A549 (cell line): ENCODE measurements at regions not wholly inside any gene's neighbourhood (a gene's known extent, or its start where the extent isn't known, plus 50 kb on each side); places are given as distances from the start of the nearest gene placed in this dataset.

Experiments
- ATAC-seq, 2 experiments: fragments of 200-7000 bp in 1 of 2; fragments of >200 bp in 1 of 2; cut with Nextera tagmentation in 1 of 2; cut with Tn5 transposase in 1 of 2; 3 replicates each; pipeline versions ENCODE4 v1.8.0 to v1.9.1; 2018 to 2020; ENCODE audit warnings: mild to moderate bottlenecking in 1 of 2, moderate library complexity in 1 of 2
- CTCF ChIA-PET: fragments of 300-600 bp; sonication (Branson Sonifier 250); formaldehyde crosslinking; extraction: SDS; loops from one replicate; lab custom pipeline; 2021; ENCODE audit warnings: antibody characterized with exemption, inconsistent platforms; lab: Yijun Ruan, JAX
- POLR2A ChIA-PET: fragments of 350-600 bp; formaldehyde crosslinking; extraction: SDS; loops from one replicate; lab custom pipeline; 2021; ENCODE audit warnings: antibody characterized with exemption, inconsistent platforms; lab: Yijun Ruan, JAX
- DNase-seq, 2 experiments: peaks; one replicate each; pipeline versions ENCODE4 v3.0.0 to v3.0.0-alpha.2; 2011 to 2016; ENCODE audit warnings: low read depth in 1 of 2, low spot score in 1 of 2
- FAIRE-seq: peaks from 2 replicates; lab custom pipeline; 2011; peaks lifted over from hg19 to GRCh38; lab: Jason Lieb, UNC
- H3K27ac ChIP-seq, 2 experiments: fragments of >200 bp; sonication (Bioruptor Twin); formaldehyde crosslinking; 3 replicates each; pipeline ENCODE4 v1.5.1; 2016 to 2017
- H3K4me1 ChIP-seq: fragments of >200 bp; sonication (Bioruptor Twin); formaldehyde crosslinking; 3 replicates; pipeline ENCODE4 v1.6.1; 2016
- H3K4me2 ChIP-seq: fragments of >200 bp; sonication (Bioruptor Twin); formaldehyde crosslinking; 3 replicates; pipeline ENCODE4 v1.6.1; 2016
- H3K4me3 ChIP-seq: fragments of >200 bp; sonication (Bioruptor Twin); formaldehyde crosslinking; 3 replicates; pipeline ENCODE4 v1.5.1; 2016
- H3K9me3 ChIP-seq: fragments of >200 bp; sonication (Bioruptor Twin); formaldehyde crosslinking; 3 replicates; pipeline ENCODE4 v1.6.1; 2016
- ATOH8 ChIP-seq: fragments of 250-450 bp; sonication (Bioruptor Pico); IDR thresholded peaks from 2 replicates; pipeline ENCODE4 v1.5.0; 2020; ENCODE audit warnings: low read depth, mild to moderate bottlenecking, moderate library complexity
- CHD2 ChIP-seq: fragments of 150-350 bp; IDR thresholded peaks from 2 replicates; pipeline ENCODE4 v1.6.1; 2014; ENCODE audit warnings: low read length; ENCODE audit not compliant: partially characterized antibody
- EHF ChIP-seq: fragments of 250-450 bp; sonication (Bioruptor Pico); IDR thresholded peaks from 2 replicates; pipeline ENCODE4 v1.5.0; 2020; ENCODE audit warnings: mild to moderate bottlenecking
- EHMT2 ChIP-seq: fragments of 200-600 bp; sonication (generic); IDR thresholded peaks from 2 replicates; pipeline ENCODE4 v1.6.1; 2016; ENCODE audit warnings: antibody characterized with exemption, low read depth, mild to moderate bottlenecking, moderate library complexity
- FOSL2 ChIP-seq, 2 experiments: fragments of 450-650 bp in 1 of 2; fragments of >200 bp in 1 of 2; sonication (Bioruptor Twin) in 1 of 2; formaldehyde crosslinking; IDR thresholded peaks; 2 replicates each; pipeline versions ENCODE4 v1.5.0 to v1.6.1; 2016 to 2020; ENCODE audit warnings: mild to moderate bottlenecking in 1 of 2, moderate library complexity in 1 of 2
- FOXS1 ChIP-seq: fragments of 250-450 bp; sonication (Bioruptor Pico); IDR thresholded peaks from 2 replicates; pipeline ENCODE4 v1.5.0; 2020; ENCODE audit warnings: mild to moderate bottlenecking, moderate library complexity
- HOXB13 ChIP-seq: fragments of 250-450 bp; sonication (Bioruptor Pico); IDR thresholded peaks from 2 replicates; pipeline ENCODE4 v1.5.0; 2020; ENCODE audit warnings: low read depth, mild to moderate bottlenecking, moderate library complexity
- JUNB ChIP-seq: fragments of >200 bp; sonication (Bioruptor Twin); formaldehyde crosslinking; IDR thresholded peaks from 2 replicates; pipeline ENCODE4 v1.6.1; 2016
- KDM1A ChIP-seq: fragments of 200-600 bp; sonication (generic); IDR thresholded peaks from 2 replicates; pipeline ENCODE4 v1.6.1; 2016; ENCODE audit warnings: low read depth, mild to moderate bottlenecking
- KDM5A ChIP-seq: fragments of 200-600 bp; sonication (generic); IDR thresholded peaks from 2 replicates; pipeline ENCODE4 v1.6.1; 2016; ENCODE audit warnings: antibody characterized with exemption, mild to moderate bottlenecking
- MAFK ChIP-seq: fragments of 450-650 bp; IDR thresholded peaks from 2 replicates; pipeline ENCODE4 v1.6.1; 2014; ENCODE audit not compliant: partially characterized antibody
- MYC ChIP-seq: IDR thresholded peaks from 2 replicates; pipeline ENCODE4 v1.6.1; 2012; ENCODE audit warnings: mild to moderate bottlenecking, inconsistent platforms, low read length, improper control_type of control experiment, borderline replicate concordance
- NR3C1 ChIP-seq: fragments of >200 bp; sonication (Bioruptor Twin); formaldehyde crosslinking; IDR thresholded peaks from 3 replicates; pipeline ENCODE4 v1.6.1; 2017
- PBX3 ChIP-seq: IDR thresholded peaks from 2 replicates; pipeline ENCODE4 v1.6.1; 2012
- PHF8 ChIP-seq: fragments of 200-600 bp; sonication (generic); IDR thresholded peaks from 2 replicates; pipeline ENCODE4 v1.6.1; 2016; ENCODE audit warnings: low read depth, mild to moderate bottlenecking, antibody characterized with exemption, moderate library complexity, borderline replicate concordance
- POLR2A ChIP-seq: IDR thresholded peaks from 2 replicates; pipeline ENCODE4 v1.6.1; 2012; ENCODE audit warnings: mild to moderate bottlenecking, low read length
- POLR2AphosphoS2 ChIP-seq: conservative IDR thresholded peaks from 2 replicates; pipeline ENCODE4 v1.6.1; 2012; ENCODE audit warnings: low read length, improper control_type of control experiment, inconsistent platforms
- RAD21 ChIP-seq, 2 experiments: fragments of >200 bp in 1 of 2; sonication (Bioruptor Twin) in 1 of 2; formaldehyde crosslinking in 1 of 2; IDR thresholded peaks in 1 of 2; conservative IDR thresholded peaks in 1 of 2; 2 replicates in 1 of 2; 3 replicates in 1 of 2; pipeline ENCODE4 v1.6.1; 2012 to 2018; ENCODE audit warnings: inconsistent platforms in 1 of 2
- RFX5 ChIP-seq: fragments of 450-650 bp; IDR thresholded peaks from 2 replicates; pipeline ENCODE4 v1.7.1; 2014; ENCODE audit warnings: antibody characterized with exemption, mild to moderate bottlenecking, moderate library complexity
- ZSCAN20 ChIP-seq: fragments of 250-450 bp; sonication (Bioruptor Pico); IDR thresholded peaks from 2 replicates; pipeline ENCODE4 v1.8.0; 2022; ENCODE audit warnings: mild to moderate bottlenecking, moderate library complexity
- WGBS: methylation state at CpG from one replicate; pipeline ENCODE4 v1.1.6; 2017; ENCODE audit errors: missing lambda C conversion rate; 5-methylcytosine and 5-hydroxymethylcytosine counted together
- TF ChIP-seq, protein P1 (sequence below): IDR thresholded peaks from 2 replicates; pipeline ENCODE4 v1.6.1; 2012
- TF ChIP-seq, protein P2 (sequence below): fragments of >200 bp; sonication (Bioruptor Twin); formaldehyde crosslinking; IDR thresholded peaks from 2 replicates; pipeline ENCODE4 v1.6.1; 2016
- TF ChIP-seq, protein P3 (sequence below): fragments of 450-650 bp; IDR thresholded peaks from 2 replicates; pipeline ENCODE4 v1.6.1; 2014; ENCODE audit warnings: antibody characterized with exemption

DNA sequence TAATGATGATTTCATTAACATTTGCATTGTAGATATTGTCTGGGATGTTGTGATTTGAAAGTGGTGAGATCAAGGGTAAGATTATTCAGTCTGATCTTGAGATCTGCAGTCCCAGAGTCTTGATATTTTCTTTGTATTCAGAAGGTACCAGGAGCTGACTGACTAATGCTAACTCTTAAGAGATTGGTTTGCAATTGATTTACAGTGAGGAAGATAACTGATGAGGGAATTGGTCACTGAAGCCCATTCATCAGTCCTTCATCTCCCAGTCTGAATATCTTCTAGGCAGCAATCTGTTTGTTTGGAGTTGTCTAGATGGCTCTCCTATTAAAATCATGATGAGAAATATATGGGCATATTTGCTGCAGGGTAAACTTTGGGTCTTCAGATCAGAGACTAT is 473.7 kb downstream of the ARL4A start (continued):
- TF ChIP-seq POLR2AphosphoS2 = no peak

DNA sequence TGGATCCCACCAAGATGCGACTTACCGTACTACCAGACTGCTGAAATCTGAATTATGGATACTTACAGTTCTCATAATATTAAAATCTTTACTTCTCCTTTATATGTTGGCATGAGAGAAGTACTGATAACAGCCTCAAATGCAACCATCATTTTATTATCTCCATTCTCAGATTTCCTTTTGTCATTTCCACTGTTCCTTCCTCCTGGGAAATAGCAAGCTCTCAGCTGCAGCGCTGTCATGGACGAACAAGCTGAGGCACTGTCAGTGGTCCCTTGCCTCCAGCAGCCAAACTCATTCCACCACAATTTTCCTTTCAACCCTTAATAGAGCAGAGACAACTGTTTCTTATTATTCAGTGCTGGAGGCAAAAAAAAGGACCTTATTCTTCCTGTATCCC is 478.4 kb downstream of the ARL4A start:
- no peak overlapping the region for H3K4me3 ChIP-seq
- ChIA-PET CTCF (no interaction called here), POLR2A (no interaction called here)
- DNase-seq = no peak
- no peak overlapping the region for H3K4me2 ChIP-seq
- H3K27ac ChIP-seq = no peak overlapping the region
- WGBS = 93% methylated on average over 4 of the region's 4 CpGs
- H3K4me1 ChIP-seq = no peaks in the 10 kb centered on the region
- no peak for ATAC-seq
- FAIRE-seq = no peak
- no peak for TF ChIP-seq ZSCAN20
- no peak for TF ChIP-seq ATOH8 (CRISPR knock-in tag)
- TF ChIP-seq, protein P1, sequence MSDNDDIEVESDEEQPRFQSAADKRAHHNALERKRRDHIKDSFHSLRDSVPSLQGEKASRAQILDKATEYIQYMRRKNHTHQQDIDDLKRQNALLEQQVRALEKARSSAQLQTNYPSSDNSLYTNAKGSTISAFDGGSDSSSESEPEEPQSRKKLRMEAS = no peak
- no peak for TF ChIP-seq EHMT2
- no peak for TF ChIP-seq MYC
- TF ChIP-seq KDM1A = no peak
- TF ChIP-seq JUNB = no peak
- no peak for TF ChIP-seq POLR2A
- no peak for TF ChIP-seq CHD2
- no peak for TF ChIP-seq PHF8
- TF ChIP-seq RAD21 (conservative IDR thresholded peaks at IDR 0.05 in 1 of 2, IDR thresholded peaks at IDR 0.05 in 1 of 2) = no peak
- H3K9me3 ChIP-seq = no peaks in the 10 kb centered on the region

GRCh38 chr7:13166801-13167200 is 479.4 kb downstream of the ARL4A start:
- TF ChIP-seq MAFK = no peak
- TF ChIP-seq HOXB13 (CRISPR knock-in tag) = no peak
- TF ChIP-seq, protein P2, sequence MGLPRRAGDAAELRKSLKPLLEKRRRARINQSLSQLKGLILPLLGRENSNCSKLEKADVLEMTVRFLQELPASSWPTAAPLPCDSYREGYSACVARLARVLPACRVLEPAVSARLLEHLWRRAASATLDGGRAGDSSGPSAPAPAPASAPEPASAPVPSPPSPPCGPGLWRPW = no peak
- no peak for TF ChIP-seq FOSL2 (IDR thresholded peaks at IDR 0.05)
- no peak for TF ChIP-seq FOSL2 (CRISPR knock-in tag; IDR thresholded peaks at IDR 0.05)
- TF ChIP-seq, protein P3, sequence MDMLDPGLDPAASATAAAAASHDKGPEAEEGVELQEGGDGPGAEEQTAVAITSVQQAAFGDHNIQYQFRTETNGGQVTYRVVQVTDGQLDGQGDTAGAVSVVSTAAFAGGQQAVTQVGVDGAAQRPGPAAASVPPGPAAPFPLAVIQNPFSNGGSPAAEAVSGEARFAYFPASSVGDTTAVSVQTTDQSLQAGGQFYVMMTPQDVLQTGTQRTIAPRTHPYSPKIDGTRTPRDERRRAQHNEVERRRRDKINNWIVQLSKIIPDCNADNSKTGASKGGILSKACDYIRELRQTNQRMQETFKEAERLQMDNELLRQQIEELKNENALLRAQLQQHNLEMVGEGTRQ = no peak
- no peak for TF ChIP-seq CHD2
- TF ChIP-seq PBX3 = no peak
- TF ChIP-seq EHF = no peak
- no peak for TF ChIP-seq RFX5
- no peak for TF ChIP-seq KDM5A
- TF ChIP-seq ZSCAN20 = no peak
- TF ChIP-seq FOXS1 (CRISPR knock-in tag) = no peak
- TF ChIP-seq NR3C1 = no peak
- no peak for FAIRE-seq
- DNase-seq = no peak
- Histone ChIP-seq H3K9me3 (no peaks in the 10 kb centered on the region), H3K4me1 (no peaks in the 10 kb centered on the region), H3K27ac (no peak overlapping the region), H3K4me2 (no peak overlapping the region), H3K4me3 (no peak overlapping the region)
- 39% methylated on average over 1 of the region's 1 CpG for WGBS
- ChIA-PET POLR2A (no interaction called here), CTCF (no interaction called here)
- ATAC-seq = no peak
